ENCODE measurements at regions not wholly inside any gene's neighbourhood (a gene's known extent, or its start where the extent isn't known, plus 50 kb on each side); places are given as distances from the start of the nearest gene placed in this dataset.
A peak's percentile ranks its signal among the peaks of the same experiment; 100 is the strongest.
"Not testable (repeated sequence)": the region's sequence is repeated elsewhere in the genome, so short reads cannot be mapped to it uniquely, and the experiment has no call there.

DNA sequence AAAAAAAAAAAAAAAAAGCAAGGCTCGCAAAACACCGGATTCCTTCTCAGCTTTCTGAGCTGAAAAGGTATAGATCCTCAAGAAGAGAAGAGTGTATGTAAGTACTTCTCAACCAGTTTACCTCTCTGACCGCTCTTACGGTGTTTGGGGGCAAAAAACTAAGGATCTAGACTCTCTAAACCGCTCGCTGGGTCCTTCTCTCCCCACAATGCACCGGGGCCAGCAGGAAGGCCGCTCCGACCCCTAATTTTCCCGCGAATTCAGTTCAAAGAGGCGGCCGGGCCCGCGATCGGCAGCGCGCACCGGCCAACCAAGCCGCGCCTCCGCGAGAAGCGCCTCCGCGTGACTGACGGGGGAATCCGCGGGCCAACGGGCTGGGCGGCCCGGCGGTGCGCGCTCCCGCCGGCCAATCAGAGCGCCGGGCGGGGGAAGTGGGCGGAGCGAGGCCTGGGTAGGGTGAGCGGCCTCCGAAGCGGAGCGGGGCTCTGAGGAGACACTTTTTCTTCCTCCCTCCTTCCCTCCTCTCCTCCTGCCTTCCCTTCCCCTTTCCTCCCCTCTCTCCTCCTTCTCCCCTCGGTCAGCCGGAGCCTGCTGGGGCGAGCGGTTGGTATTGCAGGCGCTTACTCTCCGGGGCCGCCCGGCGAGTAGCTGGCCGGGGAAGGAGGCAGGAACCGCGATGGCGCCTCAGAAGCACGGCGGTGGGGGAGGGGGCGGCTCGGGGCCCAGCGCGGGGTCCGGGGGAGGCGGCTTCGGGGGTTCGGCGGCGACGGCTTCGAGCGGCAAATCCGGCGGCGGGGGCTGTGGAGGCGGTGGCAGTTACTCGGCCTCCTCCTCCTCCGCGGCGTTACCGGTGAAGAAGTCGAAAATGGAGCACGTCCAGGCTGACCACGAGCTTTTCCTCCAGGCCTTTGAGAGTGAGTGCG, 93.0 kb downstream of the CRLF3 start:
- ATAC-seq (peak; percentile 99), DNase-seq (ENCODE audit: low spot score) (peak; percentile 89)
- H3K36me3 Mint-ChIP-seq, H3K9me3 Mint-ChIP-seq, H3K27me3 Mint-ChIP-seq: not testable (repeated sequence)
- Mint-ChIP-seq H3K4me3 (peak overlapping the region; percentile 89), H3K4me1 (ENCODE audit: low read depth in 2 of 2) (peaks cover 14 to 25% of the 10 kb centered on the region in 2 donors), H3K27ac (peak overlapping the region; percentile 81 to 87)

DNA sequence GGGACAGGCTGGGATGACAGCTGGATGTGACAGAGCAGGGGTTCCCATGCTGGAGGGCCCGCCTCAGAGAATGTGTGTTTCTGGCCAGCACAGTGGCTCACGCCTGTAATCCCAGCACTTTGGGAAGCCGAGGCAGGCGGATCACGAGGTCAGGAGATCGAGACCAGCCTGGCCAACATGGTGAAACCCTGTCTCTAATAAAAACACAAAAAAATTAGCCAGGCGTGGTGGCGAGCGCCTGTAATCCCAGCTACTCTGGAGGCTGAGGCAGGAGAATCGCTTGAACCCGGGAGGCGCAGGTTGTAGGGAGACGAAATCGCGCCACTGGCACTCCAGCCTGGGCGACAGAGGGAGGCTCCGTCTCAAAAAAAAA, 93.7 kb downstream of the CRLF3 start:
- not testable (repeated sequence) for DNase-seq (ENCODE audit: low spot score); H3K36me3 Mint-ChIP-seq; H3K27me3 Mint-ChIP-seq; H3K9me3 Mint-ChIP-seq; ATAC-seq
- Mint-ChIP-seq H3K4me1 (ENCODE audit: low read depth in 2 of 2) (peaks cover 14 to 25% of the 10 kb centered on the region in 2 donors), H3K4me3 (peak overlapping the region; percentile 89), H3K27ac (peak overlapping the region; percentile 81 to 87)

DNA sequence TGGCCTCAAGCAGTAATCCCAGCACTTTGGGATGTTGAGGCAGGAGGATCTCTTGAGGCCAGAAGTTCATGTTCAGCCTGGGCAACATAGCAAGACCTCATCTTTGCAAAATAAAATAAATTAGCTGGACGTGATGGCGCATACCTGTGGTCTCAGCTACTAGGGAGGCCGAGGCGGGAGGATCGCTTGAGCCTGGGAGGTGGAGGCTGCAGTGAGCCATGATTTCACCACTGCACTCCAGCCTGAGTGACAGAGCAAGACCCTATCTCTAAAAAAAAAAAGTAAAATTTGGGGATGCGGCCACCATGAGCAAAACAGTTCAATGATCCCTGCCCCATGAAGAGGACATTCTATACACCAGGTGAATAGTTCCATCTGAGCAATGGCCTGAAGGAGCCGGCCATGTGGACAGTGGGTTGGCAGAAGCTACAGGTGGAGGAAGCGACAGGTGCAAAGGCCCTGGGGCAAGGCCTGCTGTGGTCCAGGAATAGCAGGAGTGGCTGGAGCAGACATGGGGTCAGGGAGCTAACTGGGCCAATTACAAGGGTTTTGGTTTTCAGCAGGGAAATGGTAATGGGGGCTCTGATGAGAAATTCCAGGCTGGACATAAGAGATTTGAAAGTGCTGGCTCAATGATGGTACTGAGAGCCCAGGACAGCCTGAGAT, 94.2 kb downstream of the CRLF3 start:
- Mint-ChIP-seq H3K27ac (peak overlapping the region; percentile 81 to 87), H3K4me1 (ENCODE audit: low read depth in 2 of 2) (peaks cover 11 to 20% of the 10 kb centered on the region in 2 donors), H3K4me3 (peak overlapping the region; percentile 89)
- not testable (repeated sequence) for H3K27me3 Mint-ChIP-seq; DNase-seq (ENCODE audit: low spot score); H3K9me3 Mint-ChIP-seq; H3K36me3 Mint-ChIP-seq; ATAC-seq

DNA sequence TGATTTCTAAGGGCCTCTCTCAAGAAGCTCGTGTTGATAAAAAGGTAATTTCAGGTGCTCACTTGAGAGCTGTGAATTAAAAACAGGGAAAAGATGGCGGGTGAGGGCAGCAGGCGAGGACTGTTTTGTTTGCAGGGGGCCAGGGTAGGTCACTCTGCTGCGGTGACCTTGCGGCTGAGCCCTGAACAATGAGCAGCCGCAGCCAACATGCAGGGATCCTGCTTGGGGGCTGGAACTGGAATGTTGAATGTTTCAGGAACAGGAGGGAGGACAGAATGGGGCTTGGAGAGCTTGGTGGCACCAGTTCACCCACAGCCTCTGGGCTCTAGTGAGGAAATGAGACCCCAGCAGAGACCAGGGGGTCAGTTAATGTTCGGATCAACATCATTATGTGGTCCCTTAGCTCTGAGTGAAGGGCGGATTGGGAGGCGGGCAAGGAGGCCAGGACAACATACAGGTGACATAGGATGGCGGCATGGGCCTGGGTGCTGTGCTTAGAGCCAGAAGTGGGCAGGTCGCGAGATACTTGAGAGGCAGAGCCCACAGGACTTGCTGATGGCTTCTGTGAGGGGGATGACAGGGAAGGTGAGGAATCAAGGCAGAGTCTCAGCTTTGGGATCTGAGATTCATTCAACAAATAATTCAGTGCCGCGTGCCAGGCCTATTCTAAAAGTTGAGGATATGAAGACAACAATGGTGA, 94.9 kb downstream of the CRLF3 start:
- not testable (repeated sequence) for DNase-seq (ENCODE audit: low spot score); H3K36me3 Mint-ChIP-seq; H3K9me3 Mint-ChIP-seq; ATAC-seq; H3K27me3 Mint-ChIP-seq
- Mint-ChIP-seq H3K27ac (peak overlapping the region; percentile 81 to 87), H3K4me3 (peak overlapping the region; percentile 89), H3K4me1 (ENCODE audit: low read depth in 2 of 2) (peaks cover 11 to 20% of the 10 kb centered on the region in 2 donors)

DNA sequence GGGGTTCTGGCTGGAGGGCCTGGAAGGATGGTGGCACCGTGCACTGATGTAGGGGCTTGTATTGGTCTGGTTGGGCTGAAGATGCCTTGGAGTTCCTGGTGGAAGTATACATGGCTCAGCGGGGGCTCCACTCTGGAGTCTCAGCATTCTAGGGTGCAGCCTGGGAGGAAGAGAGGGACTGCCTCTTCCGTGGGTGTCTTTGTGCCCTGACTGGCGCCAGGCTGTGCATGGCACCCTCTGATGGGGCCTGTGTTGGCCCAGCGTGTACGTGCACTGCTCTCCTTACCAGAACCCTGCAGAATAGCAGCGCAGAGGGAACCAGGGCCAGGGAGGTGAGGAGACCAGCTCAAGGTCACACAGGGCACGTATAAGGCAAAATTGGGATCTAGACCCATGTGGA, 97.0 kb downstream of the CRLF3 start:
- H3K4me1 Mint-ChIP-seq (ENCODE audit: low read depth in 2 of 2), result peaks cover 7 to 12% of the 10 kb centered on the region in 2 donors
- H3K27me3 Mint-ChIP-seq; ATAC-seq; H3K27ac Mint-ChIP-seq; H3K9me3 Mint-ChIP-seq; DNase-seq (ENCODE audit: low spot score); H3K4me3 Mint-ChIP-seq; H3K36me3 Mint-ChIP-seq: not testable (repeated sequence)

DNA sequence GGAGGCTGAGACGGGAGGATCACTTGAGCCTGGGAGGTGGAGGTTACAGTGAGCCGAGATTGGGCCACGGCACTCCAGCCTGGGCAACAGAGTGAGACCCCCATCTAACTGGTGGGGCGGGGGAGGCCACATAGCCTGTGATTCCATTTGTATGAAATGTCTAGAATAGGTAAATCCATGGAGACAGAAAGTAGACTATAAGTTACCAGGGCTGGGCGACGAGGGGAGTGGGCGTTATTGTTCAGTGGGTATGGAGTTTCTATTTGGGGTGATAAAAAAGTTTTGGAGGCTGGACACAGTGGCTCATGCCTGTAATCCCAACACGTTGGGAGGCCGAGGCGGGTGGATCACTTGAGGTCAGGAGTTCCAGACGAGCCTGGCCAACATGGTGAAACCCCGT, 97.8 kb downstream of the CRLF3 start:
- peaks cover 7 to 12% of the 10 kb centered on the region in 2 donors for H3K4me1 Mint-ChIP-seq (ENCODE audit: low read depth in 2 of 2)
- H3K27ac Mint-ChIP-seq; H3K27me3 Mint-ChIP-seq; ATAC-seq; DNase-seq (ENCODE audit: low spot score); H3K4me3 Mint-ChIP-seq; H3K9me3 Mint-ChIP-seq; H3K36me3 Mint-ChIP-seq: not testable (repeated sequence)

DNA sequence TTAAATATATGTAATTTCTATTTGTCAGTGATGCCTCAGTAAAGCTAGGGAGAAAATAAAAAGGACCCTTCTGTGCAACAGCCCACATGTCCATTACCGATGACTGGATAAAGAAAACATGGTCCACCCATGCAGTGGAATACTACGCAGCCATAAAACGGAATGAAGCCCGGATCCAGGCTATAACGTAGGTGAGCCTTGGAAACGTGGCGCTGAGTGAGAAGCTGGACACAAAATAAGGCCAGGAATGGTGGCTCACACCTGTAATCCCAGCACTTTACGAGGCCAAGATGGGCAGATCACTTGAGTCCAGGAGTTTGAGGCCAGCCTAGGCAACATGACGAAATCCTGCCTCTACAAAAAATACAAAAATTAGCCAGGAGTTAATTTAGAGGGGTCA, 98.2 kb downstream of the CRLF3 start:
- H3K9me3 Mint-ChIP-seq; ATAC-seq; H3K36me3 Mint-ChIP-seq; H3K27ac Mint-ChIP-seq; H3K4me3 Mint-ChIP-seq; DNase-seq (ENCODE audit: low spot score); H3K27me3 Mint-ChIP-seq: not testable (repeated sequence)
- peaks cover 7 to 12% of the 10 kb centered on the region in 2 donors for H3K4me1 Mint-ChIP-seq (ENCODE audit: low read depth in 2 of 2)

DNA sequence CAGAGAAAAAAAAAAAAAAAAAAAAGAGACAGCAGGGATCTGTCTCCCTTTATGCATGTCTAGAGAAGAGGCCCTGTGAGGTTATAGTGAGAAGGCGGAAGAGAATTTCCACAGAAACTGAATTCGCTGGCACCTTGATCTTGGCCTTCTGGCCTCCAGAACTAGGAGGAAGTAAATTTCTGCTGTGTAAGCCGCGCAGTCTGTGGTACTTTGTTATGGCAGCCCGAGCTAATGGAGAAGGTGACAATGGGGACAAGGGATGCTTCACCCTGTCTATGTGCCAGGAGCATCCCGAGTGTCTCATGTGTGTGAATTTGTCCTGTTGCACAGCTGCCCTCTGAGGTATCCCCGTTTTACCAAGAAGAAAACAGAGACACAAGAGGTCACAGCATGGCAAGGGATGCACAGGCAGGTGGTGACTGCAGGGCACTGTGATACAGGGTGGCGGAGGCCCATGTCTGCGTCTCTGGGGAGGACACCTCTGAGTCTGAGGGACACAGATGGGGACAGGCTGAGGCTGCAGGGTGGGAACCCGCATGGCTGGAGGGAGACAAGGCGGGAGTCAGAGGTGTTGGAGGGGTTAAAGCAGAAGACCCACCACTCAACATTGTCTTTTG, 100.3 kb downstream of the CRLF3 start:
- not testable (repeated sequence) for H3K4me1 Mint-ChIP-seq (ENCODE audit: low read depth in 2 of 2); H3K27ac Mint-ChIP-seq; H3K27me3 Mint-ChIP-seq; DNase-seq (ENCODE audit: low spot score); H3K36me3 Mint-ChIP-seq; H3K4me3 Mint-ChIP-seq; H3K9me3 Mint-ChIP-seq
- peak in 1 of 2 donors; percentile 3 for ATAC-seq

DNA sequence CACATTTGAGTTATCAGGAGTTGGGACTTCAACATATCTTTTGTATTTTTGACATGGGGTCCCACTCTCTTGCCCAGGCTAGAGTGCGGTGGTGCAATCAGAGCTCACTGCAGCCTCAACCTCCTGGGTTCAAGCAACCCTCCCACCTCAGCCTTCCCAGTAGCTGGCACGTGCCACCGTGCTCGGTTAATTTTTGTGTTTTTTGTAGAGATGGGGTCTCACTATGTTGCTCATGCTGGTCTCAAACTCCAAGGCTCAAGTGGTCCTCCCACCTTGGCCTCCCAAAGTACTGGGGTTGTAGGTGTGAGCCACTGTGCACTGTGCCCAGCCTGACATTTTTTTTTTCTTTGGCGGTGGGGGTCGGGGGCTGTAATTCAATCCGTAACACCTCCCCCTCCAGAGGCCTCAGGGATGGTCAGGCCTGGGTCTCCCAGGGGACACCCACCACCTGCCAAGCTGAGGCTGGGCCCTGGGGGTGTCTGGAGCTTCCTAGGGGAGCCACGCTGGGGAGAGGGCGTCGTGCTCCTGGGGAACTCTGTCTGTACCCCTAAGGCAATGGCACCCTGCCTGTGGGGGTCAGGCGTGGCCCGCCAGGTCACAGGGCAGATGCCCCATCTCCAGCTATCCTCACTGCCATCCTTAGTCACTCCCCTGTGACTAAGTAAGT, 102.2 kb downstream of the CRLF3 start:
- not testable (repeated sequence) for H3K27me3 Mint-ChIP-seq; DNase-seq (ENCODE audit: low spot score); H3K27ac Mint-ChIP-seq; ATAC-seq; H3K36me3 Mint-ChIP-seq; H3K4me3 Mint-ChIP-seq; H3K9me3 Mint-ChIP-seq
- peaks cover 13 to 18% of the 10 kb centered on the region in 2 donors for H3K4me1 Mint-ChIP-seq (ENCODE audit: low read depth in 2 of 2)

DNA sequence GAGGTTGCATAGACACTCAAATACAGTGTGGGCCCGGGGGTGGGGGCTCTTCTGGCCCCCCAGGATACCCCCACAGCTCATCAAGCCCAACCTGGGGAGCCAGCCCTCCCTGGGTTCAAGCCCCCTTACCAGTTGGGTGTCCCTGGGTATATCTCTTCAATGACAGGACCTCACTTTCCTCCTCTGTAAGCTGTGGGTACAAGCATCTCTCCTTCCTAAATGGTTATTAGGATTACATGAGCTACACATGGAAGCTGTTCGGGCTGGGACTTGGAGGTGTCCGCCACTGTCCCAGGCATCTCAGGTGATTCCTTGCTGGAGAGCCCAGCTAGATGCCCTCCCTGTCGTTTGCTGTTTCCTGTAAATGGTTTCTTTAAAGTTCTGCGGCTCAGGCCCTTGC, 103.5 kb downstream of the CRLF3 start:
- not testable (repeated sequence) for H3K27me3 Mint-ChIP-seq; H3K36me3 Mint-ChIP-seq; ATAC-seq; H3K4me3 Mint-ChIP-seq; H3K9me3 Mint-ChIP-seq; DNase-seq (ENCODE audit: low spot score); H3K27ac Mint-ChIP-seq
- peaks cover 18 to 19% of the 10 kb centered on the region in 2 donors for H3K4me1 Mint-ChIP-seq (ENCODE audit: low read depth in 2 of 2)

DNA sequence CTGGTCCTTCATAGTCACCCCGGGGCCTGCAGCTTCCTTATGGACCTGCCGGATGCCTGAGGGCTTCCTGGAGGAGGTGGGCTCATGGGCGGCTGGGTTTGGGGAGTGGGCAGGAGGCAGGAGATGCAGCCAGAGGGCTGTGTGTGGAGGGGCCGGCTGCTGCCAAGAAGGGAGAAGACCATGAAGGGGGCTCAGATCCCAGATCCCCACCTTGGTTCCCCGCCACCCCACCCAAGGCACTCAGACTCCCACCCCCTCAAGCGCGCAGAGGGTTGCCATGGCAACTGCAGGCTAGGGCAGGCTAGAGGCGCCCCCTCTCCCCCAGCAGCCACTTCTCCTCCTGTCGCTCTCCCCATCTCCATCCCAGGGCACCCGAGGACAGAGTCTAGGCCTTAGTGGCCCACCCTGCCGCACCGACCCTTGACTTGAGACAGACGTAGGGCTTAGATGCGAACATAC, 104.5 kb downstream of the CRLF3 start:
- H3K36me3 Mint-ChIP-seq, result no peaks in the 10 kb centered on the region
- H3K27me3 Mint-ChIP-seq, result no peaks in the 10 kb centered on the region
- ATAC-seq, result no peak
- no peak overlapping the region for H3K4me3 Mint-ChIP-seq
- H3K4me1 Mint-ChIP-seq (ENCODE audit: low read depth in 2 of 2), result peaks cover 24% of the 10 kb centered on the region in 2 donors
- H3K9me3 Mint-ChIP-seq, result no peaks in the 10 kb centered on the region
- DNase-seq (ENCODE audit: low spot score), result no peak
- H3K27ac Mint-ChIP-seq, result no peak overlapping the region

DNA sequence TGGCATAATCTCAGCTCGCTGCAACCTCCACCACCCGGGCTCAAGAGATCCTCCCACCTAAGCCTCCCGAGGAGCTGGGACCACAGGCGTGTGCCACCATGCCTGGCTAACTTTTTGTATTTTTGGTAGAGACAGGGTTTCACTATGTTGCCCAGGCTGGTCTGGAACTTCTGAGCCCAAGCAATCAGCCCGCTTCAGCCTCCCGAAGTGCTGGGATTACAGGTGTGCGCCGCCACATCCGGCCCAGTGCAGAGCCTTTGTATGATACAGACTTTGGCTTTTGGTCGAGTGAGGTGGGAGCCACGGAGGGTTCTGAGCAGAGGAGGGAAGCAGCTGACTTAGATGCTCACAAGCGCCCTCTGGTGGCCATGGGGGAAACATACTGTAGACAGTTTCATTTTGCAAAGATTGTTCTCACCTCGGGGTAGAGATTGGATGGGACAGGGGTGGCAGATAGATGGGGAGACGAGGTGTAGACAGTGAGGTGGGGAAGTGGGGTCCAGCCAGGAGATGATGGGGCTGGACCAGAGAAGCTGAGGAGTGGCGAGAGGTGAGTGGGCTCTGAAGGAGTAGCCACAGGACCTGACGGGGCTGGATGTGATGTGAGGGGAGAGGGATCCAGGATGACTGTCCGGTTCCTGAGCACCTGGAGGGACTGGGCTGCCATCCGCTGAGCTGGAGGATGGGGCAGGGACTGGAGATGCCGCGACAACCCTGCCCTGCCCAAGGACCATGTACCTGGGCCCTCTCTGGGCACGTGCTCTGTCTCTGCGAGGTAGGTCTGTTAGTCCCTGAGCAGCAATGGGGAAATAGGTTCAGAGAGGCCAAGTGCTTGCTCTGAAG, 105.1 kb downstream of the CRLF3 start:
- H3K4me3 Mint-ChIP-seq, result peak overlapping the region; percentile 36
- H3K27ac Mint-ChIP-seq, result not testable (repeated sequence)
- peaks cover 24 to 25% of the 10 kb centered on the region in 2 donors for H3K4me1 Mint-ChIP-seq (ENCODE audit: low read depth in 2 of 2)

More for the DNA sequence above, 105.1 kb downstream of the CRLF3 start:
- ATAC-seq (peak; percentile 61 to 75), DNase-seq (ENCODE audit: low spot score) (peak; percentile 75)
- H3K27me3 Mint-ChIP-seq, H3K9me3 Mint-ChIP-seq, H3K36me3 Mint-ChIP-seq: not testable (repeated sequence)
